A549 (cell line): ENCODE measurements at regions not wholly inside any gene's neighbourhood (a gene's known extent, or its start where the extent isn't known, plus 50 kb on each side); places are given as distances from the start of the nearest gene placed in this dataset.

Experiments used
- CBX8 ChIP-seq: fragments of 200-600 bp; sonication (generic); IDR thresholded peaks from 2 replicates; pipeline ENCODE4 v1.6.1; 2016
- HMGXB4 ChIP-seq: fragments of 250-450 bp; sonication (Bioruptor Pico); IDR thresholded peaks from 2 replicates; pipeline ENCODE4 v1.5.0; 2021; ENCODE audit warnings: mild to moderate bottlenecking, moderate library complexity, borderline replicate concordance
- POLR2A ChIP-seq: IDR thresholded peaks from 2 replicates; pipeline ENCODE4 v1.6.1; 2012; ENCODE audit warnings: mild to moderate bottlenecking, low read length
- RCOR1 ChIP-seq: fragments of 150-350 bp; IDR thresholded peaks from 2 replicates; pipeline ENCODE4 v1.6.1; 2014; ENCODE audit warnings: antibody characterized with exemption, low read length, low read depth
- USF2 ChIP-seq: fragments of 450-650 bp; IDR thresholded peaks from 2 replicates; pipeline ENCODE4 v1.6.1; 2014; ENCODE audit warnings: antibody characterized with exemption
- TF ChIP-seq, protein P1 (sequence below): fragments of >200 bp; sonication (Bioruptor Twin); formaldehyde crosslinking; IDR thresholded peaks from 3 replicates; pipeline ENCODE4 v1.5.1; 2016
- TF ChIP-seq, protein P2 (sequence below): fragments of 200-600 bp; sonication (generic); IDR thresholded peaks from 2 replicates; pipeline ENCODE4 v1.6.1; 2016; ENCODE audit warnings: antibody characterized with exemption, mild to moderate bottlenecking, moderate library complexity
- TF ChIP-seq, protein P3 (sequence below): IDR thresholded peaks from 2 replicates; pipeline ENCODE4 v1.6.1; 2012

- TF ChIP-seq, protein P1, sequence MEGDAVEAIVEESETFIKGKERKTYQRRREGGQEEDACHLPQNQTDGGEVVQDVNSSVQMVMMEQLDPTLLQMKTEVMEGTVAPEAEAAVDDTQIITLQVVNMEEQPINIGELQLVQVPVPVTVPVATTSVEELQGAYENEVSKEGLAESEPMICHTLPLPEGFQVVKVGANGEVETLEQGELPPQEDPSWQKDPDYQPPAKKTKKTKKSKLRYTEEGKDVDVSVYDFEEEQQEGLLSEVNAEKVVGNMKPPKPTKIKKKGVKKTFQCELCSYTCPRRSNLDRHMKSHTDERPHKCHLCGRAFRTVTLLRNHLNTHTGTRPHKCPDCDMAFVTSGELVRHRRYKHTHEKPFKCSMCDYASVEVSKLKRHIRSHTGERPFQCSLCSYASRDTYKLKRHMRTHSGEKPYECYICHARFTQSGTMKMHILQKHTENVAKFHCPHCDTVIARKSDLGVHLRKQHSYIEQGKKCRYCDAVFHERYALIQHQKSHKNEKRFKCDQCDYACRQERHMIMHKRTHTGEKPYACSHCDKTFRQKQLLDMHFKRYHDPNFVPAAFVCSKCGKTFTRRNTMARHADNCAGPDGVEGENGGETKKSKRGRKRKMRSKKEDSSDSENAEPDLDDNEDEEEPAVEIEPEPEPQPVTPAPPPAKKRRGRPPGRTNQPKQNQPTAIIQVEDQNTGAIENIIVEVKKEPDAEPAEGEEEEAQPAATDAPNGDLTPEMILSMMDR, result no peak
- TF ChIP-seq RCOR1 (no peak), POLR2A (no peak), USF2 (no peak), HMGXB4 (CRISPR knock-in tag) (no peak), CBX8 (no peak)
- TF ChIP-seq, protein P2, sequence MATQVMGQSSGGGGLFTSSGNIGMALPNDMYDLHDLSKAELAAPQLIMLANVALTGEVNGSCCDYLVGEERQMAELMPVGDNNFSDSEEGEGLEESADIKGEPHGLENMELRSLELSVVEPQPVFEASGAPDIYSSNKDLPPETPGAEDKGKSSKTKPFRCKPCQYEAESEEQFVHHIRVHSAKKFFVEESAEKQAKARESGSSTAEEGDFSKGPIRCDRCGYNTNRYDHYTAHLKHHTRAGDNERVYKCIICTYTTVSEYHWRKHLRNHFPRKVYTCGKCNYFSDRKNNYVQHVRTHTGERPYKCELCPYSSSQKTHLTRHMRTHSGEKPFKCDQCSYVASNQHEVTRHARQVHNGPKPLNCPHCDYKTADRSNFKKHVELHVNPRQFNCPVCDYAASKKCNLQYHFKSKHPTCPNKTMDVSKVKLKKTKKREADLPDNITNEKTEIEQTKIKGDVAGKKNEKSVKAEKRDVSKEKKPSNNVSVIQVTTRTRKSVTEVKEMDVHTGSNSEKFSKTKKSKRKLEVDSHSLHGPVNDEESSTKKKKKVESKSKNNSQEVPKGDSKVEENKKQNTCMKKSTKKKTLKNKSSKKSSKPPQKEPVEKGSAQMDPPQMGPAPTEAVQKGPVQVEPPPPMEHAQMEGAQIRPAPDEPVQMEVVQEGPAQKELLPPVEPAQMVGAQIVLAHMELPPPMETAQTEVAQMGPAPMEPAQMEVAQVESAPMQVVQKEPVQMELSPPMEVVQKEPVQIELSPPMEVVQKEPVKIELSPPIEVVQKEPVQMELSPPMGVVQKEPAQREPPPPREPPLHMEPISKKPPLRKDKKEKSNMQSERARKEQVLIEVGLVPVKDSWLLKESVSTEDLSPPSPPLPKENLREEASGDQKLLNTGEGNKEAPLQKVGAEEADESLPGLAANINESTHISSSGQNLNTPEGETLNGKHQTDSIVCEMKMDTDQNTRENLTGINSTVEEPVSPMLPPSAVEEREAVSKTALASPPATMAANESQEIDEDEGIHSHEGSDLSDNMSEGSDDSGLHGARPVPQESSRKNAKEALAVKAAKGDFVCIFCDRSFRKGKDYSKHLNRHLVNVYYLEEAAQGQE, result no peak
- TF ChIP-seq, protein P3, sequence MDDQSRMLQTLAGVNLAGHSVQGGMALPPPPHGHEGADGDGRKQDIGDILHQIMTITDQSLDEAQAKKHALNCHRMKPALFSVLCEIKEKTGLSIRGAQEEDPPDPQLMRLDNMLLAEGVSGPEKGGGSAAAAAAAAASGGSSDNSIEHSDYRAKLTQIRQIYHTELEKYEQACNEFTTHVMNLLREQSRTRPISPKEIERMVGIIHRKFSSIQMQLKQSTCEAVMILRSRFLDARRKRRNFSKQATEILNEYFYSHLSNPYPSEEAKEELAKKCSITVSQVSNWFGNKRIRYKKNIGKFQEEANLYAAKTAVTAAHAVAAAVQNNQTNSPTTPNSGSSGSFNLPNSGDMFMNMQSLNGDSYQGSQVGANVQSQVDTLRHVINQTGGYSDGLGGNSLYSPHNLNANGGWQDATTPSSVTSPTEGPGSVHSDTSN, result no peak
Observed at GRCh38 chr2:88250404-88250803, 80.3 kb downstream of the THNSL2 start.
